BE2C (cell line): ENCODE measurements at regions not wholly inside any gene's neighbourhood (a gene's known extent, or its start where the extent isn't known, plus 50 kb on each side); places are given as distances from the start of the nearest gene placed in this dataset.
A peak's percentile ranks its signal among the peaks of the same experiment; 100 is the strongest.
"Not testable (repeated sequence)": the region's sequence is repeated elsewhere in the genome, so short reads cannot be mapped to it uniquely, and the experiment has no call there.

Experiments used
- DNase-seq: peaks from one replicate; pipeline ENCODE4 v3.0.0-alpha.2; 2020
- H3K27me3 ChIP-seq: fragments of 250-450 bp; sonication (Bioruptor Pico); 2 replicates; pipeline ENCODE4 v1.5.1; 2020; ENCODE audit warnings: mild to moderate bottlenecking
- H3K36me3 ChIP-seq: fragments of 250-450 bp; sonication (Bioruptor Pico); 2 replicates; pipeline ENCODE4 v1.5.1; 2020; ENCODE audit warnings: mild to moderate bottlenecking
- H3K4me1 ChIP-seq: fragments of 250-450 bp; sonication (Bioruptor Pico); 2 replicates; pipeline ENCODE4 v1.5.1; 2020
- H3K4me3 ChIP-seq: 2 replicates; pipeline ENCODE4 v1.5.1; 2011; ENCODE audit warnings: low read depth, low read length
- H3K9me3 ChIP-seq: fragments of 250-450 bp; sonication (Bioruptor Pico); 2 replicates; pipeline ENCODE4 v1.5.1; 2020
- TF ChIP-seq, protein P1 (sequence below): IDR thresholded peaks from 2 replicates; pipeline ENCODE4 v1.5.1; 2012; ENCODE audit warnings: mild to moderate bottlenecking, low read depth, low read length

DNA sequence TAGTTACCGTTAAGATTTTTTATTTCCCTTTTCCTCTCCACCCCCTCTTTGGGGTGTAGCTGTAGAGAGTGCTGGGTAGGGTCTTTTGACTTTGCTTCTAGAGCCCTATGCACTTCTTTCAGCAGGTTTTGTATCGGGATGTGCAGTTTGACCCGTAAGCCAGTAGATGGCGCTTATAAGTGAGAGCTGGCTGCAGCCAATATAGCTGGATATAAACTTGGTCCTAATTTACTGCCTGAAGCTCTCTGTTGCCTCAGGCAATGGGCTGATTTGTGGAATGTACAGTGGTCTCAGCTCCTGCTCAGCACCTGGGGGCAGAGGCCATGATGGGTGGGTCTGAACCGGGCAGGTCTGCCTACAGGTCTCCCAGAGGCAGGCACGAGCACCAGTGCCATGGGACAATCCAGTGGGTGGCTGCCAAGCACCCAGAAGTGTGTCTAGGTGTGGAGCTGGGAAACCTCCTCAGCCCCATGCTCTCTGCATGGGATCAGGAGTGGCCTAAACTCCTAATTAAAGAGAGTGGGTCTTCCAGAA is 146.5 kb downstream of the SPANXN1 start:
- no peak for DNase-seq

DNA sequence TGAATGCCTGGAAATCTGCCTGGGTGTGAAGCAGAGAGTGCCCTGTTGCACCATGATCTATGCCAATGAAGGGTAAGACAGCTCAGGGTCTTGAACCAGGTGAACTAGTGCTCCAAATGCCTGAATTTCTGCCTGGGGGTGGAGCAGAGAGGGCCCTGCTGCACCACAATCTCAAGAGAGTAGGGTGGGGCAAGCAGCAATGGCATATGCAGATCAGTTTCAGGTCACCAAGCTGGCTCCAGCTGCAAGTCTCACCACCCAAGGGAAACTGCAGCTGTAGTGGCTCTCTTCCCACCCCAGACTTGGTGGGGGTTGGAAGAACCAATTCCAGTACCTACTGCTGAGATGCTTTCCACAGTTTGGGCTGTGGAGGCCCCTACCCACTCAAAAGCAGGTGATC is 147.0 kb downstream of the SPANXN1 start:
- Histone ChIP-seq H3K4me1 (no peaks in the 10 kb centered on the region), H3K27me3 (no peaks in the 10 kb centered on the region), H3K4me3 (no peak overlapping the region), H3K9me3 (no peaks in the 10 kb centered on the region), H3K36me3 (no peaks in the 10 kb centered on the region)
- DNase-seq = no peak
- TF ChIP-seq, protein P1, sequence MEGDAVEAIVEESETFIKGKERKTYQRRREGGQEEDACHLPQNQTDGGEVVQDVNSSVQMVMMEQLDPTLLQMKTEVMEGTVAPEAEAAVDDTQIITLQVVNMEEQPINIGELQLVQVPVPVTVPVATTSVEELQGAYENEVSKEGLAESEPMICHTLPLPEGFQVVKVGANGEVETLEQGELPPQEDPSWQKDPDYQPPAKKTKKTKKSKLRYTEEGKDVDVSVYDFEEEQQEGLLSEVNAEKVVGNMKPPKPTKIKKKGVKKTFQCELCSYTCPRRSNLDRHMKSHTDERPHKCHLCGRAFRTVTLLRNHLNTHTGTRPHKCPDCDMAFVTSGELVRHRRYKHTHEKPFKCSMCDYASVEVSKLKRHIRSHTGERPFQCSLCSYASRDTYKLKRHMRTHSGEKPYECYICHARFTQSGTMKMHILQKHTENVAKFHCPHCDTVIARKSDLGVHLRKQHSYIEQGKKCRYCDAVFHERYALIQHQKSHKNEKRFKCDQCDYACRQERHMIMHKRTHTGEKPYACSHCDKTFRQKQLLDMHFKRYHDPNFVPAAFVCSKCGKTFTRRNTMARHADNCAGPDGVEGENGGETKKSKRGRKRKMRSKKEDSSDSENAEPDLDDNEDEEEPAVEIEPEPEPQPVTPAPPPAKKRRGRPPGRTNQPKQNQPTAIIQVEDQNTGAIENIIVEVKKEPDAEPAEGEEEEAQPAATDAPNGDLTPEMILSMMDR = no peak

More for the DNA sequence above, 146.5 kb downstream of the SPANXN1 start:
- no peaks in the 10 kb centered on the region for H3K4me1 ChIP-seq
- no peaks in the 10 kb centered on the region for H3K9me3 ChIP-seq
- H3K27me3 ChIP-seq = no peaks in the 10 kb centered on the region
- TF ChIP-seq, protein P1 = peak; percentile 32
- H3K36me3 ChIP-seq = no peaks in the 10 kb centered on the region
- H3K4me3 ChIP-seq = no peak overlapping the region

DNA sequence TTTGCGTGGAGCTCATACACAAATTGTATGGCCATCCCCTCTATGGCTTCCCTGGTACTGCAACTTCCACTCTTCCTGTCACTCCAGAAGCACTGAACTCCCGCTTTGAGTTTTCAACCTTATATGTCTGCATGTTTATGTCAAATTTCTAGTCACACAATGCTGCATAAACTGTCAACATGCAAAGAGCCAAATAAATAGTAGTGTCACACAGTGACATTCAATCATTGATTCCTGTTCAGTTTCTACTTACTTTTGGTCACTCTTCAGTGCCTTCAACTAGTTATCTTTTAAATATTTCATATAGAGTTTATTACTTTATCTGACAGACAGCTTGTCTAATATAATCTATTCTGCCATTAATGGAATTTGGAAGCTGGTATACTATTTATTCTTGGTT is 149.3 kb downstream of the SPANXN1 start:
- Histone ChIP-seq H3K4me3 (no peak overlapping the region), H3K4me1 (no peaks in the 10 kb centered on the region), H3K27me3 (no peaks in the 10 kb centered on the region), H3K9me3 (no peaks in the 10 kb centered on the region), H3K36me3 (no peaks in the 10 kb centered on the region)
- no peak for DNase-seq
- TF ChIP-seq, protein P1 = no peak

DNA sequence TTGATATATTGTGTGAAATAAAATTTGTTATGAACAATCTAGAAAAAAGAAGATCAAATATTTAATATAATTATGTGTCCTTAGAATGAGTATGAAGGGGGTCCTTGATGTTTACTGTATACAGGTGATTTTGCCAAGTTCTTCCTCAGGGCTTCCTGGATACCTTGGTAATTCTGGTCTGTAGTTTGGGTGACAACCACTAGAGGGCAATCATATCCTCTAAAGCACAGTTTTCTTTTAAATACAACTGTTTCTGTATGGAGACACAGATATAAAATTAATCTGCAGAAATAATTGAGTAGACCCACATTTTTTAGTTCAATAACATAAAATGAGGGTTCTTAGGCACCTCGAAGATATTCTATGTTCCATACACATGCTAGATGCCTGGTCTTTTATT is 157.7 kb downstream of the SPANXN1 start:
- no peak overlapping the region for H3K4me3 ChIP-seq
- H3K36me3 ChIP-seq = no peaks in the 10 kb centered on the region
- TF ChIP-seq, protein P1 = peak; percentile 51
- no peaks in the 10 kb centered on the region for H3K4me1 ChIP-seq
- DNase-seq = no peak
- no peaks in the 10 kb centered on the region for H3K27me3 ChIP-seq
- no peaks in the 10 kb centered on the region for H3K9me3 ChIP-seq

- TF ChIP-seq, protein P1 = no peak
- DNase-seq = no peak
- no peaks in the 10 kb centered on the region for H3K27me3 ChIP-seq
Measured at GRCh38 chrX:145410622-145411021, 163.3 kb downstream of the SPANXN1 start.

DNA sequence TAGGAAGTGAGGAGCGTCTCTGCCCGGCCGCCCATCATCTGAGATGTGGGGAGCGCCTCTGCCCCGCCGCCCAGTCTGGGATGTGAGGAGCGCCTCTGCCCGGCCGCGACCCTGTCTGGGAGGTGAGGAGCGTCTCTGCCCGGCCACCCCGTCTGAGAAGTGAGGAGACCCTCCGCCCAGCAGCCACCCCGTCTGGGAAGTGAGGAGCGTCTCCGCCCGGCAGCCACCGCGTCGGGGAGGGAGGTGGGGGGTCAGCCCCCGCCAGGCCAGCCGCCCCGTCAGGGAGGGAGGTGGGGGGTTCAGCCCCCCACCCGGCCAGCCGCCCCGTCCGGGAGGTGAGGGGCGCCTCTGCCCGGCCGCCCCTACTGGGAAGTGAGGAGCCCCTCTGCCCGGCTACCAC is 188.9 kb downstream of the SPANXN1 start:
- H3K4me1 ChIP-seq, H3K36me3 ChIP-seq, DNase-seq: not testable (repeated sequence)

More at GRCh38 chrX:145410622-145411021, 163.3 kb downstream of the SPANXN1 start:
- Histone ChIP-seq H3K9me3 (no peaks in the 10 kb centered on the region), H3K4me3 (no peak overlapping the region), H3K4me1 (no peaks in the 10 kb centered on the region), H3K36me3 (no peaks in the 10 kb centered on the region)

DNA sequence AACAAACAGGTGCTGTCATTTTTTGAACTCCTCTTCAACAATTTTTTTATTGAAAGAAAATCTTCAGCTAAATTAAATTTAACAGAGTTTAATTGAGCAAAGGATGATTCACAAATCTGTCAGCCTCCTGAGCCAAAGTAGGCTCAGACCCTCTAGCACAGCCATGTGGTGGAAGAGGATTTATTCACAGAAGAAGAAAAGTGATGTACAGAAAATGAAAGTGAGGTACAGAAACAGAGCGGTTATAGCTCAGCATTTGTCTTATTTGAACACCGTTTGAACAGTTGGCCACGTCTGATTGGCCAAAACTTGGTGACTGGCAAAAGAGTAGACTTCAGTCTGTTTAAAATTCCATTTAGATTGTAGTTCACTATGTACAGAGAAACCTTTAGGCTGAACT is 217.3 kb downstream of the SPANXN1 start:
- Histone ChIP-seq H3K36me3 (no peaks in the 10 kb centered on the region), H3K9me3 (no peaks in the 10 kb centered on the region), H3K4me3 (no peak overlapping the region), H3K27me3 (no peaks in the 10 kb centered on the region), H3K4me1 (no peaks in the 10 kb centered on the region)
- no peak for DNase-seq
- TF ChIP-seq, protein P1 = no peak

More for the DNA sequence above, 188.9 kb downstream of the SPANXN1 start:
- H3K9me3 ChIP-seq, H3K27me3 ChIP-seq, H3K4me3 ChIP-seq: not testable (repeated sequence)
